Neural cell (in vitro differentiated cells): ENCODE measurements at regions not wholly inside any gene's neighbourhood (a gene's known extent, or its start where the extent isn't known, plus 50 kb on each side); places are given as distances from the start of the nearest gene placed in this dataset.

Source experiments
- CTCF ChIP-seq: fragments of 450-650 bp; IDR thresholded peaks from 2 replicates; pipeline ENCODE4 v1.5.1; 2014; ENCODE audit warnings: antibody characterized with exemption, mild to moderate bottlenecking, moderate library complexity; ENCODE audit not compliant: poor library complexity, severe bottlenecking
- EP300 ChIP-seq: fragments of 450-650 bp; conservative IDR thresholded peaks from 2 replicates; pipeline ENCODE4 v1.6.1; 2014; ENCODE audit warnings: antibody characterized with exemption, mild to moderate bottlenecking, moderate library complexity; ENCODE audit not compliant: poor library complexity, severe bottlenecking
- EZH2 ChIP-seq: fragments of 200-600, 300-800 bp; shearing (Covaris generic), sonication (generic); IDR thresholded peaks from 2 replicates; pipeline ENCODE4 v1.6.1; 2014; ENCODE audit warnings: antibody characterized with exemption, low read length, borderline replicate concordance, mild to moderate bottlenecking; ENCODE audit not compliant: insufficient read depth, poor library complexity, severe bottlenecking
- MXI1 ChIP-seq: fragments of 450-650 bp; conservative IDR thresholded peaks from 2 replicates; pipeline ENCODE4 v1.6.1; 2014; ENCODE audit warnings: antibody characterized with exemption, mild to moderate bottlenecking; ENCODE audit not compliant: poor library complexity, severe bottlenecking
- POLR2AphosphoS5 ChIP-seq: IDR thresholded peaks from 2 replicates; pipeline ENCODE4 v1.6.1; 2012
- RAD21 ChIP-seq: fragments of 450-650 bp; conservative IDR thresholded peaks from 2 replicates; pipeline ENCODE4 v1.6.1; 2014; ENCODE audit warnings: antibody characterized with exemption, mild to moderate bottlenecking, moderate library complexity
- REST ChIP-seq: IDR thresholded peaks from 2 replicates; pipeline ENCODE4 v1.6.1; 2012; ENCODE audit warnings: borderline replicate concordance
- SMC3 ChIP-seq: fragments of 450-650 bp; conservative IDR thresholded peaks from 2 replicates; pipeline ENCODE4 v1.6.1; 2014; ENCODE audit warnings: antibody characterized with exemption, mild to moderate bottlenecking, moderate library complexity; ENCODE audit not compliant: poor library complexity
- TAF1 ChIP-seq: IDR thresholded peaks from 2 replicates; pipeline ENCODE4 v1.6.1; 2012; ENCODE audit warnings: low read depth

- TF ChIP-seq CTCF (no peak), TAF1 (no peak), SMC3 (no peak), MXI1 (no peak), EZH2 (no peak), EP300 (no peak), POLR2AphosphoS5 (no peak), REST (no peak), RAD21 (no peak)
Observed at GRCh38 chr4:29005838-29006237, 1714.3 kb upstream of the PCDH7 start.
